ENCODE measurements at regions not wholly inside any gene's neighbourhood (a gene's known extent, or its start where the extent isn't known, plus 50 kb on each side); places are given as distances from the start of the nearest gene placed in this dataset.

GRCh38 chr3:84637272-84637671 is 321.5 kb upstream of the CADM2 start (continued):
- TF ChIP-seq CEBPZ (IDR thresholded peaks at IDR 0.05; ENCODE audit: low read depth, low read length) (no peak), BMI1 (IDR thresholded peaks at IDR 0.05; ENCODE audit: borderline replicate concordance) (no peak), PKNOX1 (IDR thresholded peaks at IDR 0.05) (no peak), MTA2 (IDR thresholded peaks at IDR 0.05; ENCODE audit: low read depth) (no peak)

- Histone ChIP-seq H3K9ac (ENCODE audit: control insufficient read depth, insufficient read depth, low read length) (no peak overlapping the region), H3K9me3 (replicated peaks; ENCODE audit: control insufficient read depth, insufficient read depth, low read length) (no peaks in the 10 kb centered on the region), H3K4me1 (ENCODE audit: control insufficient read depth, insufficient read depth, low read length) (no peaks in the 10 kb centered on the region), H3K4me3 (no peak overlapping the region), H3K36me3 (ENCODE audit: control insufficient read depth in 2 of 2, insufficient read depth in 2 of 2, low read length in 1 of 2) (no peaks in the 10 kb centered on the region), H3K4me2 (ENCODE audit: control insufficient read depth, insufficient read depth) (no peak overlapping the region), H4K20me1 (ENCODE audit: control insufficient read depth, insufficient read depth) (no peaks in the 10 kb centered on the region), H3K27ac (ENCODE audit: control insufficient read depth, insufficient read depth) (no peak overlapping the region), H3K27me3 (replicated peaks in 1 of 2; ENCODE audit: control insufficient read depth in 2 of 2, insufficient read depth in 2 of 2, low read length in 1 of 2) (no peaks in the 10 kb centered on the region), H2AFZ (ENCODE audit: control insufficient read depth, low read depth, low read length) (no peak overlapping the region), H3K79me2 (ENCODE audit: control insufficient read depth, insufficient read depth, low read length) (no peaks in the 10 kb centered on the region)
- SMC1A ChIA-PET (ENCODE audit: uncharacterized antibody, unreplicated experiment) = interaction anchor here (0.7 kb wide), 1 partner anchor 590 kb away, joined by 3 read pairs; no protein-coding TSS in a partner anchor
- CTCF ChIA-PET = no interaction called here
- in situ Hi-C loops (cut with MboI) (no loop called here), intact Hi-C loops (cut with micrococcal nuclease; ENCODE audit: unreplicated experiment) (no loop called here)
- TF ChIP-seq CTCF (IDR thresholded peaks at IDR 0.05 in 2 of 3, conservative IDR thresholded peaks at IDR 0.05 in 1 of 3; ENCODE audit: control insufficient read depth in 2 of 3, extremely low read depth in 1 of 3, insufficient read depth in 1 of 3, low read depth in 3 of 3, low read length in 3 of 3) (no peak), ELK1 (IDR thresholded peaks at IDR 0.05; ENCODE audit: low read depth, low read length) (no peak), FOXM1 (IDR thresholded peaks at IDR 0.05; ENCODE audit: low read depth, low read length) (no peak), ZNF274 (IDR thresholded peaks at IDR 0.05; ENCODE audit: insufficient read depth, insufficient read length) (no peak), IKZF1 (conservative IDR thresholded peaks at IDR 0.05) (no peak), ZZZ3 (IDR thresholded peaks at IDR 0.05; ENCODE audit: control insufficient read depth, insufficient read length, low read depth) (no peak)
- FAIRE-seq (no peak), DNase-seq (ENCODE audit: low read depth, low spot score) (no peak), ATAC-seq (no peak)
- RAD21 ChIA-PET (ENCODE audit: unreplicated experiment) = no interaction called here
- no TSS peak for BruUV-seq (replicated peaks)
- POLR2A ChIA-PET = no interaction called here
Observed at GRCh38 chr3:84666468-84666867, 292.3 kb upstream of the CADM2 start.
